ENCODE measurements at regions not wholly inside any gene's neighbourhood (a gene's known extent, or its start where the extent isn't known, plus 50 kb on each side); places are given as distances from the start of the nearest gene placed in this dataset.
A peak's percentile ranks its signal among the peaks of the same experiment; 100 is the strongest.

DNA sequence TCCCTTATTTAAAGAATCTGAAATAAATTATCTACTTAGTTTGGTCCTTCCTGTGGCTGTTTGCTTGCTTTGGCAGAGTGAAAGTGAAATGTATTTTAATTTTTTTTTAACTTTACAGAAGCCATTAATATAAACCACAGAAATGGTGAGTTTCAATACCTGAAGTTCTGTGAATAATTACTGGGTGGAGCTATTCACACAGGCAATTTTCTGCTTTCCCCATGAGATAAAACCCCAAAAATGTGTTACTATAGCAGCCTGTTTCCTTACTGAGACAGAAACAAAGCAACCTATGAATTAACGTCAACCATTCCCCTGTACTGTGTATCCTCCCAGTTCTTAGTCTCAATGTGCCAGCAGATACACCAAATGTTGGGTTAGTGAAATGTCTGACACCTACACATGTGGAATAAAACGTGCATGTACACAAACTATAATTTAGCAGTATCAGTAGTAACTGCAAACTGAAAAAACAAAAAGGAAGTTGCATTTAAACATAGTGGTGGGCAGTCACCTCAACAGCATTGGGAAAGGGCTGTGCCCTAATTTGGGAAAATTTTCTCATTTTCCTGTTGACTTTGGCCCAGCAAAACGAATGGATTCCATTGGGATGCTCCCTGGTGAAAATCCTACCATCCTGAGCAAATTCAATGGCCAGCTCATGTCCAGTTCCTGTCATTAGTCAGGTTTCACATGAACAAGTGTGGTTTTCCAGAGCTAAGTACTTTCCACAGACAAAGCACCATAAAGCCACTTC is 73.1 kb upstream of the RMDN2 start:
- DNase-seq (ENCODE audit: low spot score) (no peak), ATAC-seq (ENCODE audit: low FRiP score) (no peak)
- TF ChIP-seq, protein P1, sequence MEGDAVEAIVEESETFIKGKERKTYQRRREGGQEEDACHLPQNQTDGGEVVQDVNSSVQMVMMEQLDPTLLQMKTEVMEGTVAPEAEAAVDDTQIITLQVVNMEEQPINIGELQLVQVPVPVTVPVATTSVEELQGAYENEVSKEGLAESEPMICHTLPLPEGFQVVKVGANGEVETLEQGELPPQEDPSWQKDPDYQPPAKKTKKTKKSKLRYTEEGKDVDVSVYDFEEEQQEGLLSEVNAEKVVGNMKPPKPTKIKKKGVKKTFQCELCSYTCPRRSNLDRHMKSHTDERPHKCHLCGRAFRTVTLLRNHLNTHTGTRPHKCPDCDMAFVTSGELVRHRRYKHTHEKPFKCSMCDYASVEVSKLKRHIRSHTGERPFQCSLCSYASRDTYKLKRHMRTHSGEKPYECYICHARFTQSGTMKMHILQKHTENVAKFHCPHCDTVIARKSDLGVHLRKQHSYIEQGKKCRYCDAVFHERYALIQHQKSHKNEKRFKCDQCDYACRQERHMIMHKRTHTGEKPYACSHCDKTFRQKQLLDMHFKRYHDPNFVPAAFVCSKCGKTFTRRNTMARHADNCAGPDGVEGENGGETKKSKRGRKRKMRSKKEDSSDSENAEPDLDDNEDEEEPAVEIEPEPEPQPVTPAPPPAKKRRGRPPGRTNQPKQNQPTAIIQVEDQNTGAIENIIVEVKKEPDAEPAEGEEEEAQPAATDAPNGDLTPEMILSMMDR (IDR thresholded peaks at IDR 0.05) = no peak

DNA sequence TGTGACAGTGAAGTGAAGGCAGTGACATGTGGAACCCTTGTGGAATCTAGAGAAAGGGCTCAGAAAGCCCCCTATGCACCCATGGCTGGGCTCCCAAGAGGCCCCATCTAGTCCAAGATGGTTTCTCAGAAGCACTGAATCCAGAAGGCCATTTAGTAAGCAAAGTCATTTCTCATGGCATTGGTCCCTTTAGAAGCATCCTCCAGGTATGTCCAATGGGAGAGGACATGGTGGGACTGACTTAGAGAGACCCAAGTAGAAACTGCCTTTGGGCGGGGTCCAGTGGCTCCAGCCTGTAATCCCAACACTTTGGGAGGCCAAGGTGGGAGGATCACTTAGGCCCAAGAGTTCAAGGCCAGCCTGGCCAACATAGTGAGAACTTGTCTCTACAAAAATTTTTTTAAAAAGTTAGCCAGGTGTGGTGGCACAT is 72.5 kb upstream of the RMDN2 start:
- ATAC-seq (ENCODE audit: low FRiP score) (no peak), DNase-seq (ENCODE audit: low spot score) (no peak)
- TF ChIP-seq, protein P1 (IDR thresholded peaks at IDR 0.05) = no peak

DNA sequence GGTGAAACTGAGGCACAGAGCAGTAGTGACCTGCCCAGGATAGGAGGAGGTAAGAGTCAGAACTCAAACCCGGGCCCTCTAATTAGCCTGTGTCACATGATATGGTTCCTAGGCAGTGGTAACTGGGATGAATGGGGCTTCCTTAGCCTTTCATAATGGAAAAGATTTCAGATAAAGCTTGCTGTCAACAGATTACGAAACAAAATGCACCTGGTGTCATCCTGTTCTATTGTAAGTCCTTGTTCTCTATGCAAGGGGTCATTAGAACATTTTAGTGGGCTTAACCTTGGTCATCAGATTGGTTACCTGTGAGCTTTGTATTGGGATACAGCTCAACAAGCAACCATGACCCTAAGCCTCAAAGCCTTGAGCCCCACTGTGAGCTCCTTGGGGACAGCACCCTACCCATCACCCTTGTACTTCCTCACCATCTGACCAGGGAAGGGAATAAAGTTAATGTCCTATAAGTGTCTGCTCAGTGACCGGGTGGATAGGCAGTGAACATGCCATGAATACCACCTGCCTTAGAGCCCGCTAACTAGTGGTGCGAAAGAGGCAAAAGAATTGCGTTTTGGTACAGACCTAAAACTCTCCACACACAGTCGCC is 70.3 kb upstream of the RMDN2 start:
- DNase-seq (ENCODE audit: low spot score) (no peak), ATAC-seq (ENCODE audit: low FRiP score) (no peak)
- TF ChIP-seq, protein P1 (IDR thresholded peaks at IDR 0.05) = no peak

DNA sequence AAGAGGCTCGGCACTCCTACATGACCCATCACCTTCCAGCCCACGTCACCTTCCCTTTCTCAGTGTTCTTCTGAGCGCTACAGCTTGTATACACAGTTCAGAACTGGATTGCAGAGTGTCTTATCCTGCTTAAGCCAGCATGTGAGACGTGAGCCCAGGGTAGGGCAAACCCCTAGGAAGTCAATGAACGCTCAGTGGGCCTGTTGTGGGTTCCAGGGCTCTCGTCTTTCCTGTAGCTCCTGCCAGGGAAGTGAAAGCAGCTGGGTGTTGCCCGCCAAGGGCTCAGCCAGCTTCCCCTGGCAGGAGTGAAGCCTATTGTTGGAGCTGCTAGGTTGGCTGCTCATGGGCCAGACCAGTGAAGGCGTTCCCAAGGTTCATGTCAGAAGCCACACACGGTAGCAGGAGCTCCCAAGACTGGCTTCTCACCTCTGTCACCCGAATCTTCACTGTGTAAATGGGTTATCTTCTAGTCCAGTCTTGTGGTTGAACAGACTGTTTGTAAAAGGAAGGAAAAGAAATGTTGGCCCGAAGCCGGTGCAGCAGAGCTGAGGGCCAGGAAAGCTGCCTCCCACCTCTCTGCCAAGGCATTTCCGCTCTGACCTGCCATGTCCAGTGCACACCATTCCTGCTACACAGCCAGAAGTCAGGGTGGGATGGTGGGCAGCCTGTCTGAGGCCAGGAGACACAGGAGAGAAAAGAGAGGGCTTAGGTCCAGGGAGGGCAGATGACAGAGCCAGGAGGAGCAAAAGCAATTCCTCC is 69.6 kb upstream of the RMDN2 start:
- ATAC-seq (ENCODE audit: low FRiP score) (peak; percentile 30), DNase-seq (ENCODE audit: low spot score) (no peak)

DNA sequence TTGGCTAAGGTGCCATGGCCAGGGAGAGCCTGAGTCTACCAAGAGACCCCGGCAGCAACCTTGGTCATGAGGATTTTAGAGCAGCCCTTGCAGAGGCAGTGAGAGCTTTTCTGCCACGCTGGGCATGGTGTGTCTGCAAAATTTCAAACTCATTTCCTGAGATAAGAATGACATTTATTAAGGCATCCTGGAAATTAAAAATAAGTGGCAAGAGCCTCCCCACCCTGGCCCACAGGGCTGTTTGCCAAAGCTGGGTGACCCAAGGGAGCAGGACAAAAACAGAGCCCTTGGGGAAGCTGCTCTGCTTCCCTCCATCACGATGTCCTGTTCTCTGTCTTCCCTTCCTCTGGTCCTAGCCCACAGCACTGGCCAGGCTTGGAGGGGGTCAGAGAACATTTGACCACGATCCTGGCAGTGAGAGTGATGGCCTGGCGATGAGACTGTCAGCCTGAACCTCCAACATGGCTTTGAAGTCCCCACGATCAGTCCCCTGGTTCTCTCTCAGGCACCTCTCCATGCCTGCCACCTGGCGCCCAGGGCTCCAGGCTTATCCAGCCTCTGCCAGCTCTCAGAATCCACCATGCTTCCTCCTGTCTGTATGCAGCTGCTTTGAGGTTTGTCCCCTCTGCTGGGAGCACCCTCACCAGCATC is 68.9 kb upstream of the RMDN2 start:
- TF ChIP-seq, protein P1 (IDR thresholded peaks at IDR 0.05) = no peak
- no peak for DNase-seq (ENCODE audit: low spot score)
- ATAC-seq (ENCODE audit: low FRiP score) = no peak

More for the DNA sequence above, 69.6 kb upstream of the RMDN2 start:
- TF ChIP-seq, protein P1 (IDR thresholded peaks at IDR 0.05) = no peak

DNA sequence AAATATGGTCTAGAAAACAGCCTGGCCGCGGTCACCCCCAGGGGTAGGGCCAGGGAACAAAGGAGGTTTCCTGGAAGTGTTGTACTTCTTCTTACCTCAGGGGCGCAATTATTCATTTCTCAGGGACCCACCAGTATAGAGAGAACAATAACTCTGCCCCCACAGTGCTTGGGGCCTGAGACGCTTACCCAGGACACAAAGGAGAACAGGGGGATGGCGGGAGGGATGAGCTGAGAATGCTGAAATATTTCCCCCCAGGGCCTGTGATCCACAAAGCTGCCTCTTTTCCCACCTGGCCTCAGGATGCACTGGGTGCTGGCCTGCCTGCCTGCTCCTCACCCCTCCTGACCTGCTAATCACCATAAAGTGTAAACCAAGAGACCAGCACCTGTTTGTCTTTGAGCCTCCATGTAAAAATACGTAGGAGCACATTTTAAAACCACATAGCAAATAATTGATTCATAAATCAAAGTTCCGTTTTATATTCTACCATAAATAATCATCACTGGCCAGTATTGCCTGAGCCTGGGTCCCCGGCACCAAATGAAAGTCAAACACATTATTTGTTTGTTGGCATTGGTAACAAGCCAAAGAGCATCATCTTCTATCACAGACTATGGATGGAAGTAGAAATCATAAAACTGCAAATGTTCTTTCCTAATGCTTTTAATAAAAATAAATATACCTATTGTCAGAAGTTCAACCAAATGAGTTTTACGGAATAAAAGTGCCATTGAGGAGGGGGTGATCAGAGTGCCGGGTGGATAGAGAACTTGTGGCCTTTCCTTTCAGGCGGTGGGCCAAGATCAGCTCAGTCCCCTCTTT is 67.3 kb upstream of the RMDN2 start:
- DNase-seq (ENCODE audit: low spot score) (no peak), ATAC-seq (ENCODE audit: low FRiP score) (no peak)
- TF ChIP-seq, protein P1 (IDR thresholded peaks at IDR 0.05) = no peak
